ENCODE measurements at regions not wholly inside any gene's neighbourhood (a gene's known extent, or its start where the extent isn't known, plus 50 kb on each side); places are given as distances from the start of the nearest gene placed in this dataset.

DNA sequence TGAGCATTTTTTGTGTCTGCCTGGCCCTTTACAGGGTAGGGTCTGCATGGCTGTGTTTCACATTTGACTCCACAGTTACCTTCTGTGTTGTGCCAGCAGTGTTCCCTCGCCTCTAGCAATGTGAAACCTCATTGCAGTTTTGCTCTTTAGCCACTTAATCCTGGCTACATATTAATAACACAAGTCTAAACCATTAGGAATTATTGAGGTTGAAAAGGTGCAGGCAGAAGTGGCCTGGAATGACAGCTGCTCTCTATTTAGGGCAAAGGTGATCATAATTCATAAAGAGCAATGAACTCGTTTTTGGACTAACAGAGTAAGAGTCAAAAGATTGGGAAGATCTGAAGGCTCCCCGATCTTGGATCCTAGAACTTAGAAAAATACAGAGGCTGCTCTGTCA is 176.7 kb upstream of the RAD23B start:
- H3K27me3 ChIP-seq (ENCODE audit: insufficient read depth, low read length, poor library complexity, severe bottlenecking) = no peaks in the 10 kb centered on the region
- H3K4me1 Mint-ChIP-seq = no peaks in the 10 kb centered on the region
- peaks cover 0 to 4% (median 0%) of the 10 kb centered on the region in 5 donors for H3K9me3 Mint-ChIP-seq
- no peak overlapping the region for H3K27ac ChIP-seq (ENCODE audit: low read depth, low read length)
- H3K4me1 ChIP-seq (ENCODE audit: insufficient read depth, low read length) = no peaks in the 10 kb centered on the region
- CTCF ChIA-PET = no interaction called here
- H3K4me3 Mint-ChIP-seq = no peak overlapping the region
- no peaks in the 10 kb centered on the region for H3K36me3 Mint-ChIP-seq
- no peak overlapping the region for H3K27ac Mint-ChIP-seq
- H3K36me3 ChIP-seq (ENCODE audit: insufficient read depth, low read length) = no peaks in the 10 kb centered on the region
- DNase-seq = no peak
- POLR2A ChIA-PET = no interaction called here
- no peak overlapping the region for H3K4me3 ChIP-seq (ENCODE audit: low read length)
- no peaks in the 10 kb centered on the region for H3K9me3 ChIP-seq (ENCODE audit: low read length)
- peaks cover 0 to 3% of the 10 kb centered on the region in 2 donors for H3K27me3 Mint-ChIP-seq

DNA sequence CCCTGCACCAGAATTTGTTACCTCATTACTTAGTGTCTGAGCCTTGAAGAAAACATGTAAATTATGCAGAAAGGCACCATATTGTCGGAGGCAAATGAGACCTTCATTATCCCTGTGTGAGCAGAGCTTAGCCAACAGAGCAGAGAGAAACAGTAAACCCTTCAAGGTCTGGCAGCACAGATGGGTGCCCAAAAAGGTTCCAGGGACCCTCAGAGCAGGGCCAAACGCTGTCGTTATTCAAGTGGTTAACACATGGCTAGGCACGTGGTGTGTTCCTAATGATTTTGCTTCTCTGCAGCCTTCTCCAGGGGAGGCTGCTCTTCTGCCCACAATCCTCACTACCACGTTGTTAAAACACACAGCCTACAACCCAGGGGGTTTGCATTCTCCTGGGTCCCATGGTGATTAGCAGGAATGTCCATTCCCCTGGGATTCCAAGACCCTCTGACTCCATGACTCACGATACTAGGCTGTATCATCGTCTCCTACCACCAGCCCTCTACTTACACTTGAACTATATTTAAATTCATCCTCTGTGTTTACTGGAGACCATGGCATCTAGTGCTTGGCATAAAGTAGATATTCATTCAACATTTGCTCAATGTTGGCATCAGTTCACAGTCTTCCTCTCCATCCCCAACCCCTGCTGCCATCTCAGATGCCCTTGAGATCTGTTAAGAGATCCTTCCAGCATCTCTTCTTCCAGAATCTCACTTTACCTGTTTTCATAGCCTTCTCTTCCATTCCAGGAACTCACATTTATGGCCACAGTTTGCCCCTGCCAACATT is 174.5 kb upstream of the RAD23B start:
- no peak overlapping the region for H3K4me3 ChIP-seq (ENCODE audit: low read length)
- H3K9me3 ChIP-seq (ENCODE audit: low read length) = no peaks in the 10 kb centered on the region
- no peaks in the 10 kb centered on the region for H3K27me3 ChIP-seq (ENCODE audit: insufficient read depth, low read length, poor library complexity, severe bottlenecking)
- no peaks in the 10 kb centered on the region for H3K4me1 ChIP-seq (ENCODE audit: insufficient read depth, low read length)
- ChIA-PET CTCF (no interaction called here), POLR2A (no interaction called here)
- no peaks in the 10 kb centered on the region for H3K36me3 Mint-ChIP-seq
- no peaks in the 10 kb centered on the region for H3K4me1 Mint-ChIP-seq
- H3K9me3 Mint-ChIP-seq = peaks cover 0 to 4% (median 0%) of the 10 kb centered on the region in 5 donors
- peaks cover 3 to 6% of the 10 kb centered on the region in 2 donors for H3K27me3 Mint-ChIP-seq
- no peak for DNase-seq
- H3K27ac Mint-ChIP-seq = no peak overlapping the region
- H3K36me3 ChIP-seq (ENCODE audit: insufficient read depth, low read length) = no peaks in the 10 kb centered on the region
- H3K27ac ChIP-seq (ENCODE audit: low read depth, low read length) = no peak overlapping the region
- H3K4me3 Mint-ChIP-seq = no peak overlapping the region

- peaks cover 0 to 4% (median 0%) of the 10 kb centered on the region in 5 donors for H3K9me3 Mint-ChIP-seq
- no peaks in the 10 kb centered on the region for H3K9me3 ChIP-seq (ENCODE audit: low read length)
Observed at GRCh38 chr9:107109324-107109723, 173.8 kb upstream of the RAD23B start.

GRCh38 chr9:107110153-107110552 is 172.9 kb upstream of the RAD23B start:
- ChIA-PET CTCF (no interaction called here), POLR2A (no interaction called here)
- H3K27me3 ChIP-seq (ENCODE audit: insufficient read depth, low read length, poor library complexity, severe bottlenecking) = no peaks in the 10 kb centered on the region
- H3K4me3 ChIP-seq (ENCODE audit: low read length) = no peak overlapping the region
- no peaks in the 10 kb centered on the region for H3K4me1 ChIP-seq (ENCODE audit: insufficient read depth, low read length)
- Mint-ChIP-seq H3K27me3 (peaks cover 4 to 16% of the 10 kb centered on the region in 2 donors), H3K27ac (no peak overlapping the region), H3K36me3 (no peaks in the 10 kb centered on the region), H3K9me3 (peaks cover 0 to 4% (median 0%) of the 10 kb centered on the region in 5 donors), H3K4me3 (no peak overlapping the region), H3K4me1 (peaks cover 0 to 5% (median 0%) of the 10 kb centered on the region in 3 donors)
- DNase-seq = no peak
- no peaks in the 10 kb centered on the region for H3K9me3 ChIP-seq (ENCODE audit: low read length)
- no peak overlapping the region for H3K27ac ChIP-seq (ENCODE audit: low read depth, low read length)
- H3K36me3 ChIP-seq (ENCODE audit: insufficient read depth, low read length) = no peaks in the 10 kb centered on the region

More at GRCh38 chr9:107109324-107109723, 173.8 kb upstream of the RAD23B start:
- no peak overlapping the region for H3K27ac ChIP-seq (ENCODE audit: low read depth, low read length)
- Mint-ChIP-seq H3K36me3 (no peaks in the 10 kb centered on the region), H3K4me1 (peaks cover 0 to 3% (median 0%) of the 10 kb centered on the region in 3 donors), H3K27ac (no peak overlapping the region), H3K27me3 (peaks cover 3 to 12% of the 10 kb centered on the region in 2 donors), H3K4me3 (no peak overlapping the region)
- no peak for DNase-seq
- CTCF ChIA-PET = no interaction called here
- no peaks in the 10 kb centered on the region for H3K4me1 ChIP-seq (ENCODE audit: insufficient read depth, low read length)
- no peak overlapping the region for H3K4me3 ChIP-seq (ENCODE audit: low read length)
- H3K27me3 ChIP-seq (ENCODE audit: insufficient read depth, low read length, poor library complexity, severe bottlenecking) = no peaks in the 10 kb centered on the region
- POLR2A ChIA-PET = no interaction called here
- H3K36me3 ChIP-seq (ENCODE audit: insufficient read depth, low read length) = no peaks in the 10 kb centered on the region

- Histone ChIP-seq H3K27me3 (ENCODE audit: insufficient read depth, low read length, poor library complexity, severe bottlenecking) (no peaks in the 10 kb centered on the region), H3K4me1 (ENCODE audit: insufficient read depth, low read length) (no peaks in the 10 kb centered on the region), H3K36me3 (ENCODE audit: insufficient read depth, low read length) (no peaks in the 10 kb centered on the region), H3K27ac (ENCODE audit: low read depth, low read length) (no peak overlapping the region), H3K9me3 (ENCODE audit: low read length) (no peaks in the 10 kb centered on the region), H3K4me3 (ENCODE audit: low read length) (no peak overlapping the region)
- H3K4me3 Mint-ChIP-seq = no peak overlapping the region
- peaks cover 4 to 16% of the 10 kb centered on the region in 2 donors for H3K27me3 Mint-ChIP-seq
- peaks cover 0 to 5% (median 0%) of the 10 kb centered on the region in 3 donors for H3K4me1 Mint-ChIP-seq
- ChIA-PET POLR2A (no interaction called here), CTCF (no interaction called here)
- no peak for DNase-seq
- no peaks in the 10 kb centered on the region for H3K36me3 Mint-ChIP-seq
- H3K27ac Mint-ChIP-seq = no peak overlapping the region
- H3K9me3 Mint-ChIP-seq = peaks cover 0 to 4% (median 0%) of the 10 kb centered on the region in 5 donors
Observed at GRCh38 chr9:107112707-107113243, 170.3 kb upstream of the RAD23B start.

DNA sequence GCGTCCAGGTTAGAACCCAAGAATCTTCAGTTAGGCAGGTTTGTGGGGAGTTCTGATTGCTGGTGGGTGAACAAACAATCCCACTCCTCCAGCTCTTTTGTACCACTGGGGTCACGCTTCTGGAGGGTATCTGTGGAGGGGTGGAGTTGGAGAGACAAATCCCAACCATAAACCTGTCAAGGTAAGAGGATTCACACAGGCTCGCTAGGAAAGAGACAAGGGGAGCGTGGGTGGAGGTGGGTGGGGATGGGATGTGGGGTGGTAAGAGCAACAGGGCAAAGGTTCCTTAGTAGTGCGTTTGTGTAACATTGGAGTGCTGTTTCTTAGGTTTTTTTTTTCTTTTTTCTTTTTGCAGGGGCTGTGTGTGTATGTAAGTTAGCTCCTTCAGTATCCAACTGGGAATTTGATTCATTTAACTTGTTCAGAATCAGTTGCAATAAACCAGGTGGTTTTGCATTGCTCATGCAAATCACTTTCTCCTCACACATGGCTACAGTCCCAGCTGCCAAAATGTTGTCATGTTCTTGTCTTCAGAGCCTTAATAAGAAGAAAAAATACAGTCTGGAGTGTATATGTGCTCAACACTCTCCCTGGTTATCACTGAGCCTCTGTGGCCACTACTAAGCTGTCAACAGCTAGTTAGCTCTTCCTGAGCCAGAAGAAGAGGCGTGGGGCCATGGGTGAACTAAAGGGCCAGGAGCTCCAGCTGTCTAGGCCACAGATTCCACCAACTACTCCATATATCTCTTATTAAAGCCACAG is 164.0 kb upstream of the RAD23B start:
- Histone ChIP-seq H3K36me3 (ENCODE audit: insufficient read depth, low read length) (no peaks in the 10 kb centered on the region), H3K27me3 (ENCODE audit: insufficient read depth, low read length, poor library complexity, severe bottlenecking) (no peaks in the 10 kb centered on the region), H3K4me1 (ENCODE audit: insufficient read depth, low read length) (no peaks in the 10 kb centered on the region), H3K27ac (ENCODE audit: low read depth, low read length) (no peak overlapping the region), H3K9me3 (ENCODE audit: low read length) (no peaks in the 10 kb centered on the region), H3K4me3 (ENCODE audit: low read length) (no peak overlapping the region)
- DNase-seq = no peak
- H3K9me3 Mint-ChIP-seq = no peaks in the 10 kb centered on the region
- H3K27me3 Mint-ChIP-seq = peaks cover 1 to 11% of the 10 kb centered on the region in 2 donors
- no peak overlapping the region for H3K4me3 Mint-ChIP-seq
- H3K4me1 Mint-ChIP-seq = peaks cover 0 to 5% (median 0%) of the 10 kb centered on the region in 3 donors
- H3K27ac Mint-ChIP-seq = no peak overlapping the region
- ChIA-PET CTCF (no interaction called here), POLR2A (no interaction called here)
- H3K36me3 Mint-ChIP-seq = no peaks in the 10 kb centered on the region

GRCh38 chr9:107119735-107120134 is 163.3 kb upstream of the RAD23B start:
- no peak overlapping the region for H3K4me3 ChIP-seq (ENCODE audit: low read length)
- no peaks in the 10 kb centered on the region for H3K9me3 ChIP-seq (ENCODE audit: low read length)
- H3K27ac Mint-ChIP-seq = no peak overlapping the region
- POLR2A ChIA-PET = no interaction called here
- H3K4me1 Mint-ChIP-seq = no peaks in the 10 kb centered on the region
- H3K9me3 Mint-ChIP-seq = no peaks in the 10 kb centered on the region
- no peak overlapping the region for H3K27ac ChIP-seq (ENCODE audit: low read depth, low read length)
- H3K27me3 Mint-ChIP-seq = peaks cover 0 to 5% of the 10 kb centered on the region in 2 donors
- no peaks in the 10 kb centered on the region for H3K36me3 Mint-ChIP-seq
- no peak overlapping the region for H3K4me3 Mint-ChIP-seq
- CTCF ChIA-PET = no interaction called here
- H3K27me3 ChIP-seq (ENCODE audit: insufficient read depth, low read length, poor library complexity, severe bottlenecking) = no peaks in the 10 kb centered on the region
- H3K4me1 ChIP-seq (ENCODE audit: insufficient read depth, low read length) = no peaks in the 10 kb centered on the region
- no peak for DNase-seq
- no peaks in the 10 kb centered on the region for H3K36me3 ChIP-seq (ENCODE audit: insufficient read depth, low read length)

DNA sequence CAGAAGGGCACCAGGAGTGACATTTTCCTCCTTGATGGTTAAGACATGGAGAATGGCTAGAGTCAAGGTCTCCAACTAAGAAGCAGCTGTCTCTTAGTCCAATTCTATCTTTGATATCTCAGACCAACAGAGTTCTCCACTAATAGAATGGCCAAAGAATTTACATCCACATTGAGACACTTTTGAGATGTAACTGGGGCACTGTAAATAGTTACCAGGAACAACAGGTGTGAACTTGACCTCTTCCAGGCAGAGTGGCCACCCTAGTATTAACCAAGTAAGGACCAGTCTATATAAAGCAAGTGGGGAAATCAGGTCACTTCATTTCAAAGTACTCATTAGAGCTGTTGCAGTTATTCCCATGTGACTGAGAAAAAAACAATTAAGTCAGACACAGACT is 159.7 kb upstream of the RAD23B start:
- no peak for DNase-seq
- no peak overlapping the region for H3K27ac ChIP-seq (ENCODE audit: low read depth, low read length)
- no peaks in the 10 kb centered on the region for H3K36me3 ChIP-seq (ENCODE audit: insufficient read depth, low read length)
- POLR2A ChIA-PET = no interaction called here
- Mint-ChIP-seq H3K27ac (peak overlapping the region in 1 of 8 donors; percentile 4), H3K27me3 (peaks cover 0 to 4% of the 10 kb centered on the region in 2 donors), H3K9me3 (no peaks in the 10 kb centered on the region), H3K36me3 (no peaks in the 10 kb centered on the region), H3K4me3 (no peak overlapping the region), H3K4me1 (no peaks in the 10 kb centered on the region)
- H3K4me1 ChIP-seq (ENCODE audit: insufficient read depth, low read length) = no peaks in the 10 kb centered on the region
- CTCF ChIA-PET = no interaction called here
- no peak overlapping the region for H3K4me3 ChIP-seq (ENCODE audit: low read length)
- H3K9me3 ChIP-seq (ENCODE audit: low read length) = no peaks in the 10 kb centered on the region
- no peaks in the 10 kb centered on the region for H3K27me3 ChIP-seq (ENCODE audit: insufficient read depth, low read length, poor library complexity, severe bottlenecking)

Data from CD8-positive, alpha-beta memory T cell (primary cell).